ENCODE measurements at regions not wholly inside any gene's neighbourhood (a gene's known extent, or its start where the extent isn't known, plus 50 kb on each side); places are given as distances from the start of the nearest gene placed in this dataset.

DNA sequence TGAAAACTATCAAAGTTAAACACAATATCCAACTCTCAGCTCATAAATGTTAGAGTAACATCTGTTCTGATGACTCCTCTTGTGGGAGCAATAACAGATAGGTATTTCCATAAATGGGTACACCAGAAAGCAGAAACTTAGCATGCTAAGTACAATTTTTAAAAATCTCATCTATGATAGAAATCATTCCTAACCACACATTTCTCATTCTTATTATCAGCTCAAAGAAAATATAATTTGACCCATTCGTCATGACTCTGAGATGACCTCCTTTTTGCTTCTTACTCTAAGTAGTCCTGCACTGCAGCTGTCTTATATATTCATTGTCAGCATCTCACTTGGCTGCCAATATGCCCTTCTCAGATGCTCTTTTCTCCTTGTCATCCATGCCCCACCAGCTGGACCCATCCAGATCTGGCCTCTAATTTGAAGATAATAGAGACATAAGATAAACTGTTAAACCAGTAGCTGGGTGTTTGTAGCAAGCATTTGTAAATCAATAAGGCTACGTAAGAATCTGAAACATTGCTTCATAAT, 298.3 kb downstream of the KCNS3 start:
- no CpG with 5 or more reads among the region's 2 CpGs for WGBS (ENCODE audit: extremely low coverage, insufficient read length, low lambda C conversion rate)
- no peak for TF ChIP-seq CTCF (conservative IDR thresholded peaks at IDR 0.05)
- Histone ChIP-seq H3K23me2 (ENCODE audit: insufficient read length, low read depth, low read length, poor library complexity, severe bottlenecking) (no peaks in the 10 kb centered on the region), H3K14ac (ENCODE audit: insufficient read depth, low read length) (no peak overlapping the region), H3K18ac (ENCODE audit: insufficient read length, low read depth, low read length) (no peak overlapping the region), H2BK120ac (ENCODE audit: low read depth, low read length, poor library complexity, severe bottlenecking) (no peak overlapping the region), H2BK15ac (ENCODE audit: low read depth, low read length) (no peak overlapping the region), H3K27me3 (ENCODE audit: insufficient read depth, low read length) (no peaks in the 10 kb centered on the region), H4K91ac (ENCODE audit: insufficient read length, low read depth, low read length) (no peak overlapping the region), H3K27ac (ENCODE audit: insufficient read length, low read depth, low read length) (no peak overlapping the region), H3K56ac (ENCODE audit: insufficient read length, low read depth, low read length) (no peak overlapping the region), H2BK5ac (ENCODE audit: insufficient read length, low read length) (no peak overlapping the region), H3K23ac (ENCODE audit: insufficient read length, low read depth, low read length) (no peak overlapping the region), H3K79me1 (ENCODE audit: insufficient read depth, low read depth, low read length, poor library complexity, severe bottlenecking) (no peaks in the 10 kb centered on the region), H3K9ac (ENCODE audit: extremely low read depth, insufficient read length, low read length) (no peak overlapping the region), H4K8ac (replicated peaks; ENCODE audit: insufficient read length, low read depth, low read length) (no peak overlapping the region), H3K9me3 (ENCODE audit: control insufficient read depth, low read depth, low read length) (no peaks in the 10 kb centered on the region), H2AFZ (ENCODE audit: low read length) (no peak overlapping the region), H2BK20ac (ENCODE audit: low read depth, low read length, poor library complexity, severe bottlenecking) (no peak overlapping the region), H3K79me2 (ENCODE audit: insufficient read depth, low read length) (no peaks in the 10 kb centered on the region), H3K4me1 (ENCODE audit: insufficient read depth, low read length) (no peaks in the 10 kb centered on the region), H3K4me2 (ENCODE audit: insufficient read depth, insufficient read length, low read length) (no peak overlapping the region), H4K5ac (ENCODE audit: insufficient read length, low read depth, low read length) (no peak overlapping the region), H4K20me1 (ENCODE audit: control insufficient read depth, insufficient read depth, insufficient read length) (no peaks in the 10 kb centered on the region), H3T11ph (ENCODE audit: low read length) (no peak overlapping the region), H2BK12ac (ENCODE audit: insufficient read length, low read depth, low read length) (no peak overlapping the region), H2AK5ac (ENCODE audit: insufficient read length, low read length) (no peak overlapping the region), H3K4ac (ENCODE audit: low read depth, low read length) (no peak overlapping the region)
- H3K4me1 Mint-ChIP-seq, result peaks cover 0 to 3% of the 10 kb centered on the region in 2 experiments; a peak in 2 of 4 replicates
- DNase-seq, result no peak
- H3K36me3 Mint-ChIP-seq (ENCODE audit: insufficient read depth in 1 of 3, low read depth in 3 of 3), result no peaks in the 10 kb centered on the region; a peak in 1 of 7 replicates
- no peaks in the 10 kb centered on the region for H3K27me3 Mint-ChIP-seq (ENCODE audit: low read depth)
- H3K4me3 Mint-ChIP-seq, result no peak overlapping the region
- no peaks in the 10 kb centered on the region; a peak in 1 of 5 replicates for H3K9me3 Mint-ChIP-seq
- no peak overlapping the region for H3K27ac Mint-ChIP-seq
